IMR-90 (cell line): ENCODE measurements at regions not wholly inside any gene's neighbourhood (a gene's known extent, or its start where the extent isn't known, plus 50 kb on each side); places are given as distances from the start of the nearest gene placed in this dataset.

Source experiments
- ATAC-seq: fragments of 200-7000 bp; cut with Tn5 transposase; 2 replicates; pipeline ENCODE4 v1.9.1; 2020; ENCODE audit warnings: low read depth, mild to moderate bottlenecking, moderate library complexity
- BruUV-seq: library from RNA; stranded (reverse); fragments of 400-500 nt; replicated peaks from 2 replicates; lab custom pipeline; 2021; lab: Mats Ljungman, UMichigan
- CTCF ChIA-PET: fragments of 300-600 bp; formaldehyde crosslinking; extraction: SDS; loops from one replicate; lab custom pipeline; 2021; ENCODE audit warnings: antibody characterized with exemption; lab: Yijun Ruan, JAX
- POLR2A ChIA-PET: fragments of 300-600 bp; sonication (Branson Sonifier 250); formaldehyde crosslinking; loops from one replicate; lab custom pipeline; 2022; ENCODE audit warnings: antibody characterized with exemption; ENCODE audit not compliant: unreplicated experiment; lab: Charles Lee
- DNase-seq: peaks from one replicate; pipeline ENCODE4 v3.0.0; 2013
- H2AFZ ChIP-seq: replicated peaks from 2 replicates; pipeline ENCODE3; 2013; ENCODE audit warnings: low read length, mild to moderate bottlenecking; ENCODE audit not compliant: poor library complexity
- H2AK5ac ChIP-seq: 2 replicates; pipeline ENCODE4 v1.6.1; 2013; ENCODE audit warnings: low read depth, low read length, inconsistent platforms
- H2AK9ac ChIP-seq: replicated peaks from 2 replicates; pipeline ENCODE3; 2013; ENCODE audit warnings: mild to moderate bottlenecking, low read depth, low read length, moderate library complexity; ENCODE audit not compliant: poor library complexity
- H2BK120ac ChIP-seq: 2 replicates; pipeline ENCODE4 v1.6.1; 2013; ENCODE audit warnings: low read depth, low read length, inconsistent platforms
- H2BK15ac ChIP-seq: 3 replicates; pipeline ENCODE4 v1.6.1; 2013; ENCODE audit warnings: low read depth, low read length, inconsistent platforms
- H2BK20ac ChIP-seq: 2 replicates; pipeline ENCODE4 v1.6.1; 2013; ENCODE audit warnings: low read depth, mild to moderate bottlenecking, inconsistent platforms, low read length, moderate library complexity
- H2BK5ac ChIP-seq: 2 replicates; pipeline ENCODE4 v1.6.1; 2013; ENCODE audit warnings: mild to moderate bottlenecking, low read depth, low read length, inconsistent platforms; ENCODE audit not compliant: poor library complexity, severe bottlenecking
- H3K14ac ChIP-seq: replicated peaks from 2 replicates; pipeline ENCODE4 v1.6.1; 2013; ENCODE audit warnings: low read depth, low read length, inconsistent platforms
- H3K18ac ChIP-seq: 2 replicates; pipeline ENCODE4 v1.6.1; 2013; ENCODE audit warnings: low read depth, low read length, control low read depth
- H3K23ac ChIP-seq: 2 replicates; pipeline ENCODE4 v1.6.1; 2013; ENCODE audit warnings: low read depth, low read length, inconsistent platforms
- H3K27ac ChIP-seq: 2 replicates; pipeline ENCODE4 v1.5.1; 2013; ENCODE audit warnings: mild to moderate bottlenecking, control low read depth, low read length; ENCODE audit not compliant: insufficient read depth
- H3K27me3 ChIP-seq: 2 replicates; pipeline ENCODE4 v1.6.1; 2013; ENCODE audit warnings: low read length; ENCODE audit not compliant: control insufficient read depth, insufficient read depth
- H3K36me3 ChIP-seq: 2 replicates; pipeline ENCODE4 v1.6.1; 2013; ENCODE audit warnings: low read length, mixed read lengths; ENCODE audit not compliant: control insufficient read depth, insufficient read depth
- H3K4ac ChIP-seq: 2 replicates; pipeline ENCODE4 v1.6.1; 2013; ENCODE audit warnings: low read depth, low read length, inconsistent platforms
- H3K4me1 ChIP-seq: 2 replicates; pipeline ENCODE4 v1.6.1; 2013; ENCODE audit warnings: low read length, mixed read lengths; ENCODE audit not compliant: control insufficient read depth, insufficient read depth
- H3K4me2 ChIP-seq: 2 replicates; pipeline ENCODE4 v1.6.1; 2013; ENCODE audit warnings: low read depth, mild to moderate bottlenecking, control low read depth, low read length, moderate library complexity
- H3K4me3 ChIP-seq: 2 replicates; pipeline ENCODE4 v1.5.1; 2013; ENCODE audit warnings: low read depth, mild to moderate bottlenecking, control low read depth, low read length, moderate library complexity; ENCODE audit not compliant: insufficient read depth
- H3K56ac ChIP-seq: 2 replicates; pipeline ENCODE4 v1.6.1; 2013; ENCODE audit warnings: low read length, inconsistent platforms; ENCODE audit not compliant: insufficient read depth; ENCODE audit errors: extremely low read depth
- H3K79me1 ChIP-seq, 2 experiments: 2 replicates each; pipeline ENCODE4 v1.6.1; 2013; ENCODE audit warnings: low read length in 2 of 2, inconsistent platforms in 1 of 2, low read depth in 1 of 2
- H3K9ac ChIP-seq: 2 replicates; pipeline ENCODE4 v1.6.1; 2013; ENCODE audit warnings: low read depth, low read length, control low read depth
- H3K9me1 ChIP-seq: 2 replicates; pipeline ENCODE4 v1.6.1; 2013; ENCODE audit warnings: low read length, inconsistent platforms; ENCODE audit not compliant: insufficient read depth
- H3K9me3 ChIP-seq: 2 replicates; pipeline ENCODE4 v1.6.1; 2013; ENCODE audit warnings: low read length; ENCODE audit not compliant: control insufficient read depth, insufficient read depth
- H4K20me1 ChIP-seq: 2 replicates; pipeline ENCODE4 v1.6.1; 2013; ENCODE audit warnings: low read length, inconsistent platforms; ENCODE audit not compliant: insufficient read depth
- H4K5ac ChIP-seq: 2 replicates; pipeline ENCODE4 v1.6.1; 2013; ENCODE audit warnings: mild to moderate bottlenecking, low read depth, low read length, control low read depth
- H4K8ac ChIP-seq, 2 experiments: 2 replicates each; pipeline ENCODE4 v1.6.1; 2013; ENCODE audit warnings: low read depth in 2 of 2, low read length in 2 of 2, control low read depth in 1 of 2, inconsistent platforms in 1 of 2
- H4K91ac ChIP-seq: 2 replicates; pipeline ENCODE4 v1.6.1; 2013; ENCODE audit warnings: low read depth, low read length, inconsistent platforms; ENCODE audit not compliant: insufficient read depth
- FOS ChIP-seq: fragments of 150-350 bp; IDR thresholded peaks from 2 replicates; pipeline ENCODE4 v1.6.1; 2016; ENCODE audit warnings: low read depth, low read length
- MAFK ChIP-seq: IDR thresholded peaks from 2 replicates; pipeline ENCODE4 v1.6.1; 2012; ENCODE audit warnings: low read depth, low read length, improper control_type of control experiment
- RAD21 ChIP-seq: IDR thresholded peaks from 2 replicates; pipeline ENCODE4 v1.6.1; 2012; ENCODE audit warnings: low read length, improper control_type of control experiment
- WGBS, 2 experiments: methylation state at CpG; one replicate each; pipeline versions ENCODE4 v1.1.5 to v1.1.7; 2013; ENCODE audit warnings: missing lambda C conversion rate in 2 of 2; ENCODE audit not compliant: insufficient read length in 1 of 2; ENCODE audit errors: extremely low coverage in 2 of 2; 5-methylcytosine and 5-hydroxymethylcytosine counted together
- dilution Hi-C: fragments of 300-500 bp; cut with HindIII; formaldehyde crosslinking; loops from one replicate; pipeline ENCODE4 v1.14.3; 2018; ENCODE audit warnings: low sequenced_read_pairs; ENCODE audit not compliant: unreplicated experiment
- in situ Hi-C: fragments of 300-500 bp; cut with MboI; formaldehyde crosslinking; loops from 3 replicates; pipeline ENCODE4 v1.14.3; 2019; ENCODE audit warnings: low sequenced_read_pairs, inconsistent platforms, mixed read lengths
- intact Hi-C: fragments of 100-400 bp; cut with micrococcal nuclease; formaldehyde crosslinking; loops from 2 replicates; pipeline ENCODE4 v1.10.0; 2022

DNA sequence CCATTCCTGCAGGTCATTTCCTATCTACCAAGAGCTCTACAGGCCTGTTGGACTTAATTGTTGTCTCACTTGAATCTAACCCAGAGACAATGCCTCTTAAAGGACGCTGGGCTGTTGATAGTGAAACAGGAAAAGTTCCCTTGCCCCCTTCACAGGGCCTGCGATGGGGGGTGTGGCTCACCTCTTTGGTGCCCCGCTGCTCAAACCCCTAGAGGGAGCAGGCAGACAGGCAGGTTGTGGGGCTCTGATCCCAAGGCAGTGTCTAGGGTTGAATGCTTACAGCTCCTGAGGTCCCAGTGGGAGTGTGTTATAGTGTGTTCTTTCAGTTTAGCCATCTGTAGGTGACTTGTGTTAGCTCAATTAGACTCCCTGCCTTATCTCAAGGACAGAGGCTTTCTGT is 68.0 kb downstream of the OTOR start:
- no peak overlapping the region for H2BK20ac ChIP-seq
- ATAC-seq (no peak), DNase-seq (no peak)
- ChIA-PET CTCF (no interaction called here), POLR2A (no interaction called here)
- no peak overlapping the region for H2BK15ac ChIP-seq
- no peak overlapping the region for H3K9ac ChIP-seq
- no peak overlapping the region for H4K5ac ChIP-seq
- in situ Hi-C loops = loop anchor here (25.0 kb wide), 1 partner anchor 421 kb away; the partner anchor contains the start of gene PCSK2
- no peak overlapping the region for H3K23ac ChIP-seq
- no peaks in the 10 kb centered on the region for H3K4me1 ChIP-seq
- H2BK5ac ChIP-seq = no peak overlapping the region
- H2AFZ ChIP-seq = peak overlapping the region; percentile 24
- TF ChIP-seq MAFK = no peak
- TF ChIP-seq FOS = no peak
- TF ChIP-seq RAD21 = no peak
- H4K8ac ChIP-seq = no peak overlapping the region
- H3K4ac ChIP-seq = no peak overlapping the region
- intact Hi-C loops = no loop called here
- H3K9me1 ChIP-seq = no peaks in the 10 kb centered on the region
- H2BK120ac ChIP-seq = no peak overlapping the region
- no peak overlapping the region for H3K4me2 ChIP-seq
- H2AK5ac ChIP-seq = no peak overlapping the region
- BruUV-seq = no TSS peak
- no peak overlapping the region for H3K56ac ChIP-seq
- H3K27ac ChIP-seq = no peak overlapping the region
- no peak overlapping the region for H3K18ac ChIP-seq
- no peaks in the 10 kb centered on the region for H4K20me1 ChIP-seq
- no peak overlapping the region for H3K14ac ChIP-seq
- H3K79me1 ChIP-seq = no peaks in the 10 kb centered on the region
- no peak overlapping the region for H2AK9ac ChIP-seq
- H3K9me3 ChIP-seq = no peaks in the 10 kb centered on the region
- dilution Hi-C loops = no loop called here
- no peaks in the 10 kb centered on the region for H3K36me3 ChIP-seq
- WGBS, 2 experiments = no CpG with 5 or more reads among the region's 3 CpGs
- H3K4me3 ChIP-seq = no peak overlapping the region
- H3K27me3 ChIP-seq = peaks cover 11% of the 10 kb centered on the region
- H4K91ac ChIP-seq = no peak overlapping the region
